Left renal cortex interstitium (tissue), 4 donors: ENCODE measurements at regions not wholly inside any gene's neighbourhood (a gene's known extent, or its start where the extent isn't known, plus 50 kb on each side); places are given as distances from the start of the nearest gene placed in this dataset.

Experiments used
- DNase-seq, 4 donors: peaks; one replicate each; pipeline ENCODE4 v3.0.0-alpha.2; 2013; ENCODE audit warnings: low read depth in 4 of 4, low spot score in 2 of 4, missing footprints in 1 of 4

GRCh38 chr13:74229242-74229641 is 95.0 kb upstream of the KLF12 start:
- no peak for DNase-seq

DNA sequence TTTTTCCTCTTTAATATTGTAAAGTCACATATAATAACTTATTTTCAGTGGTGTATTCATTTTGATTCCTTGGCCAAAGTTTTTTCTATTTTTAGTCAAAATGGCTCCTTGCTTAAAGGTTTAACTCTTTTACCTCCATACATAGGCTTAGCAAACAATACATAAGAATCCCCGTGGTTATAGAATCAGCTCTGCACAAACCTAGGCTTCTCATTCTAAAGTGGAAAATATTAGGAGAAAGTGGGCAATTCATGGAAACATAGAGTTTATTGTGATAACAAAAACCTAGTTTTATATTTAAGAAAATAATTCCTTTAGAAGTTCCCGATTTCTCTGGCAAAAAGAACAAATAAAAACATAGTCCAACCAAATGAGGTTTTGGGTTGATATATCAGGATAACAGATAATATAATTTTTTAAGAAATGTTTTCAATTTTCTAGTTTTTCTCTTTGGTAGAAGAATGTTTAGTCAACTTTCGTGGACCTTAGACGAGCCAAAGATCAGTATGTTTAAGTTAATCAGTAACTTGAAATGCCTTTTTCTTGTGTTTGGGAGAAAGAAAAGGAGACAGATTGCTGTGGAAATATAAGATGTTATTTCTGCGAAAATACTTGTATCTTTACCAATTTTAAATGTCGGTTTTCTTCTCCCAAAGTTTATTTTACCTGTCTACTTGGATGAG is 93.4 kb upstream of the KLF12 start:
- no peak for DNase-seq

DNA sequence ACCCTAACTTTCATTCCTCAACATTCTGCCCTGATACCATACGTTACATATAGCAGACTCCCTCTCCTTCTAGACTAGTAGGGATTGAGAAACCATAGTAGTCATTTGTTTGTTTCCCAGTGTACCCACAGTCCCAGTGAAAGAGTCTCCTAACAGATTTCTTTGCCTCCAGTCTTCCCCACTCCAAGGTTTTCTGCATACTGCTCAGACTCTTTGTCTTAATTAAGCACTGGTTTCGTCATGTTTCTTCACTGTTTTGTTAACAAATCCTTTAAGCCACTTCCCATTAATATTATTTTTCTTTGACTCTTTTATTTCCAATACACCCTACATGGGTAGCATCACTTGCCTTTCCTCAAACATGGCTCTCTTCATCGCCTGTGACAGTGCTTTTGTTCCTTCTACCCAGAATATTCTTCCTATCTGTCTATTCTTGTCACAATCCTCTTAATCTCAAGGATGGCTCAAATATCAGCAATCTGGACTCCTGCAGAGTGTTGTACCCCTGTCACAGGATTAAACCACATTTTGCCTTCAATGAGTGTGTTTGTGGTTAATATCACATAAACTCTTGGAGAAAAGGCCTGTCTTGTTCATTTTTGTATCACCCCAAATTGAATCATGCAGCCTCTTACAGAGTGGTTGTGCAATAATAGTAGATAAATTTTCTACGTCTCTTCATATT is 92.7 kb upstream of the KLF12 start:
- no peak for DNase-seq

DNA sequence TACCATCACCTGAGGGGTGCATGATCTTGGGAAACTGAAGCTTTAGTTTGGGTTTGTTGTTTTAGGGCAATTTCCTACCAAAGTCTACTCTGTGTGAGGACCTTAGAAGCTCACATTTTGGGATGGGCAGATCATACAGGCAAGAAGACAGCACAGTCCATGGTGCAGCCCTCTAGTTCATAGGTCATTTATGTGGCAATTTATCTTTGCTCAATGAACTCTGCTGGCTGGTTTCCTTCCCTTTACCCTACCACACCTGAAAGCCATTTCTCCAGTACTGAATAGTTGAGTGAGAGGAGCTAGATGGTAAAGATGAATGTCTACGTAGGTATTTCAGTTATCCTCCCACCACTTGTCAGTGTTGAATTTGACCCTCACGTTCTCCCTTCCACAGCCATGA is 87.5 kb upstream of the KLF12 start:
- DNase-seq: no peak

DNA sequence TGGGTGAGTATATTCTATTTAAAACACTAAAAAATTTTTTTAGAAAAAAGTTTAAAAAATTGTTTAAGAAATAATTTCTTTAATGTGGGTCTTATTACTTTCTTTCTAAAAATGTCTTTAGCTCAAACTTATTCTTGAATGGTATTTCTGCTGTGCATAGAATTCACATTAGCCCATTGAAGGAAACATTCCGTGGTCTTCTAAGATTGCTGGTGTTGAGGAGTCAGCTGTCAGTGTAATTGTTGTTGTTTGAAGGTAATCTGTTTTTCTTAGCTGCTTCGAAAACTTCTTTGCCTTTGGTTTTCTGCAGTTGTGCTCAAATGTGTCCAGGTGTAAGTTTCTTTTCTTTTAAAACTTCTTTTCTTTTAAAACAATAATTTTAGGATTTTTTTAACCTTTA is 85.4 kb upstream of the KLF12 start:
- no peak for DNase-seq

DNA sequence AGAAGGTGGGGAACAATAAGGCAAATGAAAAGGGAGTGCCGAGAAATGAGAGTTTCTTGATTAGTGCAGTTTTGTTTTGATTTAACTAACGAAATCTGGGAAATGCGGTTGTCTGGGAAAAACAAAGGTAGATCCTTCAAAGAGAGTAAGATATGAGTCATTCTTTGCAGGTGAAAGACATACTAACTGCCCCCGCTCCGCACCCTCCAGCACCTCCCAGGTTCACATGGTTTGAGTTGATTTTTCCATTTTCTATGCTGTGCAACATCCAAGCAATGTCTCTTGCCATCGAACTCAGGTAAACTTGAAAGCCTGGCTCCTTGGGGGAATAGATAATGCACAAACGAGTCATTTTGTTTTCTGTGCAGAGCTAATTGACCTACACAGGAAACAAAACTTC is 84.1 kb upstream of the KLF12 start:
- DNase-seq: no peak

- DNase-seq: no peak
These were observed 83.6 kb upstream of the KLF12 start for GRCh38 chr13:74217811-74218210.

DNA sequence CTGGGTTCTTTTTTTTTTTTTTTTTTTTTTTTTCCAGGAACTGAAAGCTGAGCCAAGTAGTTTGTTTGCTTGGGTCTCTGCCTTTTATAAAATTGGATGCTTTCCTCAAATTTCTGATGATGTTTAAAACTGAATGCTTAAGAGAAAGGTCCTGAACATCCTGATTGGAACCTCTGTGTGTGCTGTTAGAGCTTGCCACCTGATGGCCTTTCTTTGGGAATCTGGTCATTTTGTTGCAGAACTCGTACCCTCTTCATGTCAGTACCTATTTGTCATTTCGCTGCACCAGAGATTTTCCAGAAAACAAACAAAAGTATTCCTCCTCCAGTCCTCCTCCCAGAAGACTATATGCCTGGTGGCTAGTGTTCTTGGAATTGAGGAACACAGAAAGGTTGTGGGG is 81.2 kb upstream of the KLF12 start:
- DNase-seq: no peak

GRCh38 chr13:74214321-74214720 is 80.1 kb upstream of the KLF12 start:
- DNase-seq: no peak

DNA sequence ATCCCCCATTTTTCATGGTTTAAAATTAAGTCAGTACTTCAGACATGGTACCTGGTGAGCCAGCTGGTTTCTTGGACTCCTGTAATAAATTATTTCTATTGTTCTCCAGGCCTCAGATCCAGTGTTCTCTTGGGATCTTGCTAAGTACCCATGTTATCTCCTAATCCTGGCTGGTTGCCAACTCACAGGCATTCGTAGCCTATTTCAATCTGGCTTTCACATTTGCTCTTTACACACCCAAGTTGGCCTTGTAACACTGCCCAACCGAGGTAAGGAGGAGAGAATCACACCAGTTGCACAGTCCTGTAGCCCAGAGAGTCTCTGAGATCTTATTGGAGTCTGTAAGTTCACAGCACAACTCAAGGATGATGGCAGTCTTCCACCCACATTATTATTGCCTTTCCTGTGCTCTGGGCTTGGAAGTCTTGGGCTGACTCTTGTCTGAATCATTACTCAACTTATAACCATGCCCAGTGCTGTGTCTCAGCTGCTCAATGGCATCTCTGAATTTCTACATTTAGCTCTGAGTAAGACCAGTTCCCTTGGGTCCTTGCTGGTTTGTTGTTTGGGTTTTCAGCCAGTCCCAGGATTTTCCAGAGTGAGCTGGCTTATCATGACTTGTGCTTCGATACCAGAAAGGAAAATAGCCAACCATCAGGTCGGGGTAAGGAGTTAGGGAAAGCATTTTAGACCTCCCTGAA is 76.6 kb upstream of the KLF12 start:
- DNase-seq: no peak

DNA sequence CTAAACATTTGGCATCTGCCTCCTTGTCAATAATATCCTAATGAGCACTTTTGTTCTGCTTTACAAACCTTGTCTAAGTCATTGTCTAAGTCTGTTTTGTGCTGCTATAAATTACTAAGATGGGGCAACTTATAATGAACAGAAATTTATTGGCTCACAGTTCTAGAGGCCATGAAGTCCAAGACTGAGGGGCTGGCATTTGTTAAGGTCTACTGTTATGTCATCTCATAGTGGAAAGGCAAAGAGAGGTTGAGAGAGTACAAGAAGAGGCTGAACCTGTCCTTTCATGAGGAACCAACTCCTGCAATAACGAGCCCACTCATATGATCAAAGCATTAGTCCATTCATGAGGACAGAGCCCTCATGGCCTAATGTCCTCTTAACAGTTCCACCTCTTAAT is 72.7 kb upstream of the KLF12 start:
- DNase-seq: no peak

GRCh38 chr13:74206061-74206561 is 71.9 kb upstream of the KLF12 start:
- DNase-seq: no peak

GRCh38 chr13:74205313-74205690 is 71.1 kb upstream of the KLF12 start:
- DNase-seq: no peak

- no peak for DNase-seq
These were observed 70.6 kb upstream of the KLF12 start for GRCh38 chr13:74204602-74205312.

DNA sequence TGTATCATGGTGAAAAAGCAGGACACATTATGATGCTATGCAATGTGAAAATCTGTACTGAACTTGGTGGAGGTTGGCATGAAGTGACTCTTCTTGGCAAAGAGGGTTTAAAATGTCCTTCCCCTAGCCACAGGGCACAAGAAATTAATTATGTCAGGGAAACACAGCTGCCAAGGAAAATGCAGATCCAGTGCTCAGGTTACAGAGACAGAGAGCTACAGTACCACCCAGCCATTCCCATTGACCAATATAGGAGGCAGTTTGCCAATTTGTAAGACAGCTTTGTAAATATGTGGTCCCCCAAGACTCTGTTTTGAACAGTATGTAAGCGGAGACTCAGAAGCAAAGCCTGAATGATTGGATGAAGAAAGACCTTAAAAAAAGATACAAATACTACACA is 69.4 kb upstream of the KLF12 start:
- no peak for DNase-seq

DNA sequence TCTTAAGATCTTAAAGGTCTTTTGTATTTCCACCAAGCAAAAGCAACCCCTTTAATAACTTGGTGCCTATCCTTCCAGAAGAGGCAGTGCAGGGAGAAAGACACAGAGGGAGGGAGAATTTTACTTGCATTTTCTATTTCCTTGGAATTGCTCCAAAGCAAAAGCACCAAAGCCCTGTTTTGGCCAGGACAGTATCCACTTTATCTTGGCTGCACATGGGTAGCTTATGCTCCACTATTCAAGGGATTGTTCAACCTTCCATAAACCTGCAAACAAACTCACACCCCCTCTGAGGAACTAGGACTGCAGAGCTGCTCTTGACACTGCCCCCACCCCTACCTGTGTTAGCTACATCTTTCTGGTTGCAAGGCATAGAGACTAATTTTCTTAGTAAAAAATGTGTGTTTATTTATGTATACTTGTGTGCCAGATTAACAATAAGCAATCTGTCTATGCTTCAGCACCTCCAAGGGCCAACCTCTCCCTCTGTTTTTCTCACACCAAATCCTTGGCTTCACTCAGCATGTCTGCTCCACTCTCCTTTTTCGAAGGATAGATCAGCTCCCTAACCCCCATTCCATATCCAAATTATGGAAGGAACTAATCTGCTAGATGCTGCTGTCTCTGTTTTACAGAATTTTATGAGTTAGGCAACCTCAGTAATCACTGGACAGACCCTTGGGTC is 68.1 kb upstream of the KLF12 start:
- no peak for DNase-seq

- DNase-seq: no peak
These were observed 67.3 kb upstream of the KLF12 start for GRCh38 chr13:74201530-74201929.

DNA sequence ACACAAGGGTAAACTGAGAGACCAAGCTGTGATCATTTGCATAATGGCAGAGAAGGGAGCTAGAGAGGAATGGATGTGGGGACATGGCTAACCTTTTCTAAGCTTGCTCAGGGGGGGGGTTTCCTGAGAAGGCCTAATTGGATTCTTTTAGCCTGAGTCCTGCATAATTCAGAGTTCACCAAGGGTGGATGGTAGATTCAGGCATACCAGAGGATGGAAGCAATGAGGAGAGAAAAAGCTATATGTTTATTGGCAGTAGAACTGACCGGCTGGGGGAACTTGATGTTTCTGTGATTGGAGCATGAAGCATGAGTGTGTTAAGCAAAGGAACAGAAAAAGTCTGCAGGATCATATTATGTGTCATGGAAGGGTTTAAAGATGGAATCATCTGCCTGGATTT is 65.9 kb upstream of the KLF12 start:
- no peak for DNase-seq

DNA sequence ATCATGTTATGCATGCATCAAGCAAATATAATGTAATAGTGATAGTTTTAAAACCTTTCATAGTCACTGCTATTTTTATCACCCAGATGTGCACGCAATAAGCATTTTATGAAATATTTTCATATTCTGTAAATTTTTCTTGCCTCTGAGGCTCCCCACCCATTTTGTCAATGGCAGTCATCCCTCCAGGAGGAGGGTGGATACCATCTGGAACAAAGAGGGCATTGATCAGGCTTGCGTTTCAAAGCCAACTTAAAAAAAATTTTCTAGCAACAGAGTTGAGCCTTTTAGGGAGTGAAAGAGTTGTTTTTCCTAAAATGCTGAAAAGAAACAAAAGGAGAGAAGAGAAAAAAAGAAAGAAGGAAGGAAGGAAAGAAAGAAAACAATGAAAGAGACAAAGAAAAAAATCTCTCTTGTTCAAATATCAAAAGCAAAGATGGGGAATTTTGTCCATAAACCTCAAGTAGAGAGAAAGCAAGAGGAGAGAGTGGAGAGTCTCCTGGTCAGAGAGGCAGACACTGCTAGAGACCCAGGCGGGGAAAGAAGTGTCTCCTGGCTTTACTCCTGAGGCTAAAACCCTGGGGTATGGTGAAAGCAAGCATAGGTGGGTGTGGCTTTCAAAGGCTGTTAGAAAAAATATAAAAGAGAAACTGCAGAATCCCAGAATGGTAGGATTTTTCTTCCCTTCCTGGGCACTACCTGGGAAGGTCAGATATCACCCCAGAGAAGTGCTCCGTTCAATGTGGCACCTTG is 63.6 kb upstream of the KLF12 start:
- no peak for DNase-seq

- no peak for DNase-seq
These were observed 60.6 kb upstream of the KLF12 start for GRCh38 chr13:74194846-74195245.
